CD4-positive, alpha-beta memory T cell (primary cell): ENCODE measurements at regions not wholly inside any gene's neighbourhood (a gene's known extent, or its start where the extent isn't known, plus 50 kb on each side); places are given as distances from the start of the nearest gene placed in this dataset.
"Not testable (repeated sequence)": the region's sequence is repeated elsewhere in the genome, so short reads cannot be mapped to it uniquely, and the experiment has no call there.

Experiments used
- CTCF ChIA-PET: fragments of 350-600 bp; sonication (Branson Sonifier 250); formaldehyde crosslinking; loops from one replicate; lab custom pipeline; 2021; ENCODE audit warnings: inconsistent platforms; ENCODE audit not compliant: partially characterized antibody; lab: Charles Lee
- POLR2A ChIA-PET: fragments of 350-600 bp; sonication (Branson Sonifier 250); formaldehyde crosslinking; loops from one replicate; lab custom pipeline; 2021; ENCODE audit not compliant: partially characterized antibody; lab: Charles Lee
- DNase-seq, 5 donors: peaks; one replicate each; pipeline versions ENCODE4 v3.0.0 to v3.0.0-alpha.2; 2020 to 2022; ENCODE audit warnings: mixed read lengths in 1 of 5
- H3K27ac ChIP-seq: one replicate; pipeline ENCODE4 v1.7.0; 2013; ENCODE audit warnings: low read depth, low read length
- H3K27me3 ChIP-seq: 2 replicates; pipeline ENCODE4 v1.7.0; 2013; ENCODE audit warnings: mild to moderate bottlenecking, low read length, moderate library complexity; ENCODE audit not compliant: insufficient read depth
- H3K36me3 ChIP-seq: 2 replicates; pipeline ENCODE4 v1.7.0; 2013; ENCODE audit warnings: mild to moderate bottlenecking, low read length, moderate library complexity; ENCODE audit not compliant: insufficient read depth
- H3K4me1 ChIP-seq: 2 replicates; pipeline ENCODE4 v1.7.0; 2013; ENCODE audit warnings: mild to moderate bottlenecking, low read length, moderate library complexity; ENCODE audit not compliant: insufficient read depth
- H3K4me3 ChIP-seq, 2 donors: one replicate each; pipeline ENCODE4 v1.7.0; 2013; ENCODE audit warnings: low read length in 2 of 2, mild to moderate bottlenecking in 1 of 2
- H3K9me3 ChIP-seq, 2 donors: one replicate each; pipeline ENCODE4 v1.7.0; 2013; ENCODE audit warnings: low read length in 2 of 2, control low read depth in 1 of 2; ENCODE audit not compliant: control insufficient read depth in 1 of 2
- H3K27ac Mint-ChIP-seq, 7 donors: one replicate each; pipeline ENCODE4 v1.8.0; 2020 to 2021; ENCODE audit warnings: mixed read lengths in 7 of 7, mild to moderate bottlenecking in 6 of 7, inconsistent platforms in 3 of 7, moderate library complexity in 3 of 7
- H3K27me3 Mint-ChIP-seq, 2 donors: one replicate each; pipeline ENCODE4 v1.8.0; 2020 to 2021; ENCODE audit warnings: mixed read lengths in 2 of 2
- H3K36me3 Mint-ChIP-seq, 2 donors: one replicate each; pipeline ENCODE4 v1.8.0; 2020 to 2021; ENCODE audit warnings: mixed read lengths in 2 of 2, inconsistent platforms in 1 of 2, mild to moderate bottlenecking in 1 of 2
- H3K4me1 Mint-ChIP-seq, 4 donors: one replicate each; pipeline ENCODE4 v1.8.0; 2020 to 2021; ENCODE audit warnings: mixed read lengths in 4 of 4, mild to moderate bottlenecking in 1 of 4
- H3K4me3 Mint-ChIP-seq, 8 donors: one replicate each; pipeline ENCODE4 v1.8.0; 2020 to 2021; ENCODE audit warnings: mixed read lengths in 8 of 8, mild to moderate bottlenecking in 7 of 8, moderate library complexity in 6 of 8, inconsistent platforms in 3 of 8
- H3K9me3 Mint-ChIP-seq, 8 donors: one replicate each; pipeline ENCODE4 v1.8.0; 2020 to 2021; ENCODE audit warnings: mixed read lengths in 8 of 8, mild to moderate bottlenecking in 5 of 8, inconsistent platforms in 3 of 8, moderate library complexity in 1 of 8
- intact Hi-C: fragments of 100-400 bp; cut with micrococcal nuclease; formaldehyde crosslinking; loops from one replicate; pipeline ENCODE4 v1.15.1; 2023

DNA sequence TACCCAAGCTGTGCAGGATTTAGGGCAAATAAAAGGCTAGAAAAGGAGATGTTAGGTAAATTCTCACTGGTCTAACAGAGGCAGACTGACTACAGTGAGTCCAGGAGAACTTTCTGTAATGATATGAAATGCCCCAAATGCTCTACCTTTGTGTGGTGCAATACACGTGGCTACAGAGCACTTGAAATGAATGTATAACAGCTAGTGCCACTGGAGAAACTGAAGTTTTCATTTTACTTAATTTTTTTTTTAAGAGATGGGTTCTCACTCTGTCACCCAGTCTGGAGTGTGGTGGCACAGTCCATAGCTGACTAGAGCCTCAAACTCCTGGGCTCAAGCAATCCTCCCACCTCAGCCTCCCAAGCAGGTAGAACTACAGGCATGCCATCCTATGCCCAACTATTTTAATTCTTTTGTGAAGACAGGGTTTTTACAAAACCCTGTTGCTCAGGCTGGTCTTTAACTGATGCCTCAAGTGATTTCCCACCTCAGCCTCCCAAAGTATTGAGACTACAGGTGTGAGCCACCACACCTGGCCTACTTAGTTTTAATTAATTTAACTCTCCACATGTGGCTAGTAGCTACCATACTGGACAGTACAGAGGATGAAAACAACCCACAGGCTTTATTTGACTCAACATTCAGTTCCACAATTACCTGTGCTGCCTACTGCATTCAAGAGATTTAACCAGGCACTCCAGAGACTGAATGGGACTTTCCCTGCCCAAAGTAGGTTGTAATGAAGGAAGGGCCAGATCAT is 84.8 kb upstream of the PLEKHM1 start:
- Histone ChIP-seq H3K9me3 (no peaks in the 10 kb centered on the region), H3K36me3 (no peaks in the 10 kb centered on the region), H3K4me3 (no peak overlapping the region), H3K27ac (no peak overlapping the region), H3K27me3 (no peaks in the 10 kb centered on the region), H3K4me1 (peaks cover 11% of the 10 kb centered on the region)
- peak overlapping the region in 3 of 7 donors; percentile 8 to 50 (median 17) for H3K27ac Mint-ChIP-seq
- H3K9me3 Mint-ChIP-seq = no peaks in the 10 kb centered on the region
- POLR2A ChIA-PET = no interaction called here
- no peak overlapping the region for H3K4me3 Mint-ChIP-seq
- H3K27me3 Mint-ChIP-seq = no peaks in the 10 kb centered on the region
- DNase-seq = no peak
- H3K36me3 Mint-ChIP-seq = peaks cover 11 to 28% of the 10 kb centered on the region in 2 donors
- CTCF ChIA-PET = no interaction called here
- peaks cover 34 to 63% (median 50%) of the 10 kb centered on the region in 4 donors for H3K4me1 Mint-ChIP-seq
- intact Hi-C loops = no loop called here

- peak overlapping the region in 1 of 7 donors; percentile 29 for H3K27ac Mint-ChIP-seq
Measured at GRCh38 chr17:45576527-45577307, 86.2 kb upstream of the PLEKHM1 start.

DNA sequence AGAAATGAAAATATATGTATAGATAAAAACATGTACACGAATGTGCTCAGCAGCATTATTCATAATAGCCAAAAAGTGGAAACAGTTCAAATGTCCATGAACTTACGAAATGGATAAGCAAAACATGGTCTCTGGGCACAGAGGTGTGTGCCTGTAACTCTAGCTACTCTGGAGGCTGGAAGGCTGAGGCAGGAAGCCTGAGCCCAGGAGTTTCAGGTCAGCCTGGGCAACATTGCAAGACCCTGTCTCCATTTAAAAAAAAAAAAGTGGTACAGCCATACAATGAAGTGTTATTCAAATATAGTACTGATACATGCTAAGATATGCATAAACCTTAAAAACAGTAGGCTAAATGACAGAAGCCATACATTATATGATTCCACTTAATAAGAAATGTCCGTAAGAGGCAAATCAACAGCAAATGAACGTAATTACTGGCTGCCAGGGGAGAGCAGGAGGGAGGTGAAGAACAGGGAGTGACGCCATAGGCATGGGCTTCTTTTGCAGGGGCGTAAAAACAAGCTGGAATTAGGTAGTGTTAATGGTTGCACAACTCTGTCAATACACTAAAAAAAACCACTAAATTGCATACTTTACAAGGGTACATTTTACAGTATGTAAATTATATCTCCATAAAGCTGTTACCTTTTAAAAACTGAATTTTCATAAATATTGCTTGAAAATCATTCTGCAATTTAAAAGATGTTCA is 87.2 kb upstream of the PLEKHM1 start:
- Histone ChIP-seq H3K4me3 (no peak overlapping the region), H3K9me3 (no peaks in the 10 kb centered on the region), H3K4me1 (peaks cover 25% of the 10 kb centered on the region), H3K27ac (no peak overlapping the region), H3K36me3 (no peaks in the 10 kb centered on the region), H3K27me3 (no peaks in the 10 kb centered on the region)
- intact Hi-C loops = no loop called here
- Mint-ChIP-seq H3K27me3 (no peaks in the 10 kb centered on the region), H3K9me3 (no peaks in the 10 kb centered on the region), H3K4me3 (no peak overlapping the region), H3K4me1 (peaks cover 42 to 84% (median 65%) of the 10 kb centered on the region in 4 donors), H3K36me3 (peaks cover 15 to 44% of the 10 kb centered on the region in 2 donors), H3K27ac (no peak overlapping the region)
- DNase-seq = no peak
- ChIA-PET POLR2A (no interaction called here), CTCF (interaction anchor here (1.7 kb wide), 1 partner anchor 711 kb away, joined by 7 read pairs; no protein-coding TSS in a partner anchor)

More at GRCh38 chr17:45576527-45577307, 86.2 kb upstream of the PLEKHM1 start:
- H3K9me3 Mint-ChIP-seq, H3K4me3 ChIP-seq, H3K9me3 ChIP-seq, H3K27ac ChIP-seq, H3K27me3 Mint-ChIP-seq, intact Hi-C loops, POLR2A ChIA-PET, H3K27me3 ChIP-seq, DNase-seq, CTCF ChIA-PET, H3K36me3 ChIP-seq: not testable (repeated sequence)
- peaks cover 19% of the 10 kb centered on the region for H3K4me1 ChIP-seq
- peaks cover 37 to 74% (median 58%) of the 10 kb centered on the region in 4 donors for H3K4me1 Mint-ChIP-seq
- H3K4me3 Mint-ChIP-seq = peak overlapping the region in 1 of 8 donors; percentile 4
- H3K36me3 Mint-ChIP-seq = peaks cover 11 to 37% of the 10 kb centered on the region in 2 donors

DNA sequence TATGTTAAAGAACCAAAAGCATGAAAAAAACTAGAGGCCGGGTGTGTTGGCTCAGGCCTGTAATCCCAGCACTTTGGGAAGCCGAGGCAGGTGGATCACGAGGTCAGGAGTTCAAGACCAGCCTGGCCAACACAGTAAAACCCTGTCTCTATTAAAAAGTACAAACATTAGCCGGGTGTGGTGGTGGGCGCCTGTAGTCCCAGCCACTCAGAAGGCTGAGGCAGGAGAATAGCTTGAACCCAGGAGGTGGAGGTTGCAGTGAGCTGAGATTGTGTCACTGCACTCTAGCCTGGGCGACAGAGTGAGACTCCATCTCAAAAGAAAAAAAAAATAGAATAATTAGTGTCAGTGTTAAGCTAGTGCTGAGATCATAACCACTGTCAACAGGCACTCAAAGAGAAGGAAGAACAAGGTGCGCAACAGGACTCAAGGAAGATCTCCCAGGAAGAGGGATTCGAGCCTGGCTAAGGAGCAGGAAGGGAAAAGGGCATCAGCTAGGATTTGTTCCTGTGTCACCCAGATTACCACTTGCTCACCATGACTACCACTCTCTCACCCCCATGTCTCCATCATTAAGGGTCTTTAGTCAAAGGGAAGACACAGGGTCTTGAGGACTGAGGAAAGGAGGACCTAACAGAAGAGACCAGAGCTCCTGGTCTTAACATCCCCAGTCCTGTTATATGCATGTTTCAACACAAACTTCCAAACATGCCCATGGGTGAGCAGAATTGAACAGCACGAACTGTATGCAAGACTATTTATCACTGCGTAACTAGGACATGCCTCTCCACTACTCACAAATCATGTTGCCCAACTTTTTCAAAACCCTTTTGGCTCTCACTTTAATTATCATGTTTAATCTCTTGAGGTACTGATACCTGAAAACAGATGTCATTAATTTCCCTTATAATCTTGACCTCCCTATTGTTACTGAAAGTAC is 88.3 kb upstream of the PLEKHM1 start:
- Histone ChIP-seq H3K9me3 (no peaks in the 10 kb centered on the region), H3K36me3 (no peaks in the 10 kb centered on the region), H3K4me1 (peaks cover 34% of the 10 kb centered on the region), H3K4me3 (no peak overlapping the region), H3K27ac (no peak overlapping the region), H3K27me3 (no peaks in the 10 kb centered on the region)
- peaks cover 15 to 43% of the 10 kb centered on the region in 2 donors for H3K36me3 Mint-ChIP-seq
- H3K9me3 Mint-ChIP-seq = no peaks in the 10 kb centered on the region
- ChIA-PET CTCF (interaction anchor here (1.7 kb wide), 1 partner anchor 710 kb away, joined by 7 read pairs; no protein-coding TSS in a partner anchor), POLR2A (no interaction called here)
- H3K4me3 Mint-ChIP-seq = no peak overlapping the region
- H3K27me3 Mint-ChIP-seq = no peaks in the 10 kb centered on the region
- intact Hi-C loops = no loop called here
- peak overlapping the region in 5 of 7 donors; percentile 24 to 72 (median 50) for H3K27ac Mint-ChIP-seq
- no peak for DNase-seq
- H3K4me1 Mint-ChIP-seq = peaks cover 44 to 89% (median 70%) of the 10 kb centered on the region in 4 donors

DNA sequence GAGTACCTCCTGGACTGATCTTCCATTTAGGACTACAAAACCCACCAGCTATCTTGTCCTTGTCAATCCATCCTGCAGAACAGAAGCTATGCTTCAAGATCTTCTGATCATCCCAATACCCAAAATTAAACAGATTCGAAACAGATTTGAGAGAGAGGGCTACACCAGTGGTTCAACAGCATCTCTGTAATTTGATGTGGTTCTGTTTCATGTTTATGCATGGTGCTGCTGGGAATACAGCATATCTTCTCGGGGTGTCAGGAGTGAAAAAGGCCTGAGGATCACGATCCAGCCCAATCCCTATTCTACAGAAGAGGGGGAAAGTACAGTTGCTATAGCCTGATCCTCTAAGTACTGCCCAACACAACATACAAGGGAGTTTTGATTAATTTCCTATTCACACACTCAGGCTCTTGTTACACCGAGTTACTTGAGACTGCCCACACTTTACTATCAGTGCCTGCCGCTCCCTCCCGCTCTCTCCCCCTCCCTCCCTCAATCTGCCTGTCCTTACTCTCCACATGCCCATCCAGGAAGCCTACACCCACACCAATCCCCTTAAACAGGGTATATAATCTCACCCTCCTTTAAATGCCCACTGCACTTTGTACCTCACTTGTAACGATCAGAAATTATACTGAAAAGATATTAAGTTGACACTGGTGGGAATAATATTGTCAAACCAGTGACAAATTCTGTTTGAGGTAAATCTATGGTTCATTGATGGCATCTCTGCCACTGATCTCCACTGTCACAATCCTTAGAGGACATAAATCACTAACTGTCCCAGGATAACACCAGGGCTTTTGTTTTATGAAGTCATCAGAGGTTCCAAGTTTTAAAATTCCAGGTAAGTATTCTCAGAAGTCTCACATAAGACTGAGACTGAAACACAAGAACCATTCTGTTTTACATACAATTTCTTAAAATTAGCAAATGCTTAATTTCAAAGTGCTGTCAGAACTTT is 89.3 kb upstream of the PLEKHM1 start:
- CTCF ChIA-PET = interaction anchor here (1.7 kb wide), 1 partner anchor 709 kb away, joined by 7 read pairs; no protein-coding TSS in a partner anchor
- H3K4me1 Mint-ChIP-seq = peaks cover 42 to 87% (median 67%) of the 10 kb centered on the region in 4 donors
- H3K4me1 ChIP-seq = peaks cover 39% of the 10 kb centered on the region
- H3K27ac Mint-ChIP-seq = peak overlapping the region in 5 of 7 donors; percentile 9 to 72 (median 62)
- H3K4me3 Mint-ChIP-seq = peak overlapping the region in 1 of 8 donors; percentile 0
- no peaks in the 10 kb centered on the region for H3K9me3 Mint-ChIP-seq
- H3K9me3 ChIP-seq = no peaks in the 10 kb centered on the region
- H3K27ac ChIP-seq = no peak overlapping the region
- no peaks in the 10 kb centered on the region for H3K27me3 ChIP-seq
- H3K36me3 Mint-ChIP-seq = peaks cover 15 to 47% of the 10 kb centered on the region in 2 donors
- intact Hi-C loops = no loop called here
- DNase-seq = no peak
- POLR2A ChIA-PET = no interaction called here
- no peak overlapping the region for H3K4me3 ChIP-seq
- no peaks in the 10 kb centered on the region for H3K36me3 ChIP-seq
- no peaks in the 10 kb centered on the region for H3K27me3 Mint-ChIP-seq

DNA sequence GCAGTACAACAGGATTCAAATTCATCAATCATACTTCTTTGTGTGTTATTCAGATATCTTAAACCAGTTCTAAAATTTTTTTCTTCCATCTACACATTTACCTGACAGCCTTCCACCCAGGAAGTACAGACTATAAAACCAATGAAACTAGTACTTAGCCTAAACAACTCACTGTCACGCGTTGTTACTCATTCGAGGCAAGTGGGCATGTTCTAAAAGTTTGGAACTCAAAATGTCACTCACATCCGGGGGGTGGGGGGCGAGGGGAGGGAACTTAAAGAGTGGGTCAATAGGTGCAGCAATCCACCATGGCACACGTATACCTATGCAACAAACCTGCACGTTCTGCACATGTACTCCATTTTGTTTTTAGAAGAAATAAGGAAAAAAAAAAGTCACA is 90.4 kb upstream of the PLEKHM1 start:
- Mint-ChIP-seq H3K36me3 (peaks cover 13 to 45% of the 10 kb centered on the region in 2 donors), H3K9me3 (no peaks in the 10 kb centered on the region), H3K27ac (peak overlapping the region in 5 of 7 donors; percentile 10 to 94 (median 75)), H3K4me1 (peaks cover 40 to 76% (median 61%) of the 10 kb centered on the region in 4 donors), H3K27me3 (peaks cover 1 to 2% of the 10 kb centered on the region in 2 donors), H3K4me3 (peak overlapping the region in 1 of 8 donors; percentile 2)
- intact Hi-C loops = no loop called here
- DNase-seq = no peak
- Histone ChIP-seq H3K4me3 (no peak overlapping the region), H3K27ac (no peak overlapping the region), H3K4me1 (peaks cover 39% of the 10 kb centered on the region), H3K27me3 (no peaks in the 10 kb centered on the region), H3K9me3 (no peaks in the 10 kb centered on the region), H3K36me3 (no peaks in the 10 kb centered on the region)
- CTCF ChIA-PET = no interaction called here
- POLR2A ChIA-PET = no interaction called here
